ENCODE measurements at regions not wholly inside any gene's neighbourhood (a gene's known extent, or its start where the extent isn't known, plus 50 kb on each side); places are given as distances from the start of the nearest gene placed in this dataset.

DNA sequence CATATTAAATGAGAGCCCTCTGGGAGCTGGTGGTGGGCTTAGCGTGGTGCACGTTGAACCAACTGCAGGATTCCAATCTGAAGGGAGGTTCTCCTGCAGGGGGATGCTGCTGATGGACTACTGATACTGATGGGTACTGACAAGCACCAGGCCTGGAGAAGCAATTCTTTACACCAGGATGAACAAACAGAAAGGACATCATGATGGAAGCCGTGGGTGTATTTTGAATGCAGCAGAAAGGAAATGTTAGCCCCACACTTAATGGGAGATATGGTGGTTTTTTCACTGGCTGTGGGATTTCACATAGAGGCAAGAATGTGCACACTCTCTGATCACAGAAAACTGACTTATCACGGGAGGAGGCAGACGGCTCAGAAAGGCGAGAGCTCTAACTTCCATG lies 299.7 kb downstream of the TEX29 start:
- H3K4me2 ChIP-seq (ENCODE audit: insufficient read depth, low read length): no peak overlapping the region
- no peaks in the 10 kb centered on the region for H3K4me1 ChIP-seq (ENCODE audit: insufficient read depth, low read length)
- no peak overlapping the region for H3K4me3 ChIP-seq (ENCODE audit: insufficient read depth, low read length)
- no peak overlapping the region for H3K27ac ChIP-seq (ENCODE audit: low read depth, low read length)
- H3K27me3 ChIP-seq (ENCODE audit: insufficient read depth, low read length): no peaks in the 10 kb centered on the region
- no peaks in the 10 kb centered on the region for H3K79me2 ChIP-seq (ENCODE audit: insufficient read depth, low read length)
- no peak overlapping the region for H2AFZ ChIP-seq (ENCODE audit: low read length)
- no peaks in the 10 kb centered on the region for H3K36me3 ChIP-seq (ENCODE audit: insufficient read depth, low read length)
- H3K9me3 ChIP-seq (ENCODE audit: low read depth, low read length): peaks cover 2% of the 10 kb centered on the region
- no peak for DNase-seq (ENCODE audit: insufficient read length, low spot score, missing footprints)
- H4K20me1 ChIP-seq (ENCODE audit: insufficient read depth, low read length): no peaks in the 10 kb centered on the region
- TF ChIP-seq, protein P1, sequence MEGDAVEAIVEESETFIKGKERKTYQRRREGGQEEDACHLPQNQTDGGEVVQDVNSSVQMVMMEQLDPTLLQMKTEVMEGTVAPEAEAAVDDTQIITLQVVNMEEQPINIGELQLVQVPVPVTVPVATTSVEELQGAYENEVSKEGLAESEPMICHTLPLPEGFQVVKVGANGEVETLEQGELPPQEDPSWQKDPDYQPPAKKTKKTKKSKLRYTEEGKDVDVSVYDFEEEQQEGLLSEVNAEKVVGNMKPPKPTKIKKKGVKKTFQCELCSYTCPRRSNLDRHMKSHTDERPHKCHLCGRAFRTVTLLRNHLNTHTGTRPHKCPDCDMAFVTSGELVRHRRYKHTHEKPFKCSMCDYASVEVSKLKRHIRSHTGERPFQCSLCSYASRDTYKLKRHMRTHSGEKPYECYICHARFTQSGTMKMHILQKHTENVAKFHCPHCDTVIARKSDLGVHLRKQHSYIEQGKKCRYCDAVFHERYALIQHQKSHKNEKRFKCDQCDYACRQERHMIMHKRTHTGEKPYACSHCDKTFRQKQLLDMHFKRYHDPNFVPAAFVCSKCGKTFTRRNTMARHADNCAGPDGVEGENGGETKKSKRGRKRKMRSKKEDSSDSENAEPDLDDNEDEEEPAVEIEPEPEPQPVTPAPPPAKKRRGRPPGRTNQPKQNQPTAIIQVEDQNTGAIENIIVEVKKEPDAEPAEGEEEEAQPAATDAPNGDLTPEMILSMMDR (IDR thresholded peaks at IDR 0.05; ENCODE audit: extremely low read depth, low read depth, low read length): no peak

DNA sequence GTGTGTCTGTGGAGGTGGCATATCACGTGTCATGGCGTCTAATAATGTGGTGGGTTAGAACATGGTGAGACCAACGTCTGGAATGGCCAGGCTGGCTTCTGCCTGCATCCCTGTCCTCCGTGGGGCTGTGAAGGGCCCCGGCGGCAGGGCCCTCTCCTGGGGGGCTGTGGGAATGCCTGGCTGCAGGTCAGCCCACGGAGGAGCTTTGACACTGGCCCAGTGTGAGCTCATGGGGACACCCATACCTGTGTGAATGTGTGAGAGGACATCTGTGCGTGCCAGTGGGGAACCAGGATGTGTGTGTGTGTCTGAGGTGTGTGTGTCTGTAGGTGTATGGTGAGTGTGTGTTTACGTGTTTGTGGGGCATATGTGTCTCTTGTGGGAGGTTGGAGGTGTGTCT lies 300.1 kb downstream of the TEX29 start:
- Histone ChIP-seq H3K27me3 (ENCODE audit: insufficient read depth, low read length) (no peaks in the 10 kb centered on the region), H3K79me2 (ENCODE audit: insufficient read depth, low read length) (no peaks in the 10 kb centered on the region), H3K27ac (ENCODE audit: low read depth, low read length) (no peak overlapping the region), H3K4me1 (ENCODE audit: insufficient read depth, low read length) (no peaks in the 10 kb centered on the region), H3K4me2 (ENCODE audit: insufficient read depth, low read length) (no peak overlapping the region), H3K4me3 (ENCODE audit: insufficient read depth, low read length) (no peak overlapping the region), H3K9me3 (ENCODE audit: low read depth, low read length) (peaks cover 2% of the 10 kb centered on the region), H4K20me1 (ENCODE audit: insufficient read depth, low read length) (no peaks in the 10 kb centered on the region), H3K36me3 (ENCODE audit: insufficient read depth, low read length) (no peaks in the 10 kb centered on the region), H2AFZ (ENCODE audit: low read length) (no peak overlapping the region)
- TF ChIP-seq, protein P1 (IDR thresholded peaks at IDR 0.05; ENCODE audit: extremely low read depth, low read depth, low read length): no peak
- no peak for DNase-seq (ENCODE audit: insufficient read length, low spot score, missing footprints)

DNA sequence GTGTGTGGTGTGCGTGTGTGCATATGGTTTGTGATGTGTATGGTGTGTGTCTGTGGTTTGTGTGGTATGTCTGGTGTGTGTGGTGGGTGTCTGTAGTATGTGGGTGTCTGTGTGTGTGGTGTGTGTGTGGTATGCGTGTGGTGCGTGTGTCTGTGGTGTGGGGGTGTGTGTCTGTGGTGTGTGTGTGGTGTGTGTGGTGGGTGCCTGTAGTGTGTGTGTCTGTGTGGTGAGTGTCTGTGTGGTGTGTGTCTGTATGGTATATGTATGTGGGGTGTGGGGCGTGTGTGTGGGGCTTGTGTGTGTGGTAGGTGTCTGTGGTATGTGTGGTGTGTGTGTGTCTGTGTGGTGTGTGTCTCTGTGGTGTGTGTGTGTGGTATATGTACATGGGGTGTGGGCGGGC lies 300.7 kb downstream of the TEX29 start:
- Histone ChIP-seq H2AFZ (ENCODE audit: low read length) (no peak overlapping the region), H3K4me2 (ENCODE audit: insufficient read depth, low read length) (no peak overlapping the region), H3K4me3 (ENCODE audit: insufficient read depth, low read length) (no peak overlapping the region), H3K9me3 (ENCODE audit: low read depth, low read length) (peaks cover 2% of the 10 kb centered on the region), H4K20me1 (ENCODE audit: insufficient read depth, low read length) (no peaks in the 10 kb centered on the region), H3K4me1 (ENCODE audit: insufficient read depth, low read length) (no peaks in the 10 kb centered on the region), H3K36me3 (ENCODE audit: insufficient read depth, low read length) (no peaks in the 10 kb centered on the region), H3K27me3 (ENCODE audit: insufficient read depth, low read length) (no peaks in the 10 kb centered on the region), H3K27ac (ENCODE audit: low read depth, low read length) (no peak overlapping the region), H3K79me2 (ENCODE audit: insufficient read depth, low read length) (no peaks in the 10 kb centered on the region)
- TF ChIP-seq, protein P1 (IDR thresholded peaks at IDR 0.05; ENCODE audit: extremely low read depth, low read depth, low read length): no peak
- DNase-seq (ENCODE audit: insufficient read length, low spot score, missing footprints): no peak

DNA sequence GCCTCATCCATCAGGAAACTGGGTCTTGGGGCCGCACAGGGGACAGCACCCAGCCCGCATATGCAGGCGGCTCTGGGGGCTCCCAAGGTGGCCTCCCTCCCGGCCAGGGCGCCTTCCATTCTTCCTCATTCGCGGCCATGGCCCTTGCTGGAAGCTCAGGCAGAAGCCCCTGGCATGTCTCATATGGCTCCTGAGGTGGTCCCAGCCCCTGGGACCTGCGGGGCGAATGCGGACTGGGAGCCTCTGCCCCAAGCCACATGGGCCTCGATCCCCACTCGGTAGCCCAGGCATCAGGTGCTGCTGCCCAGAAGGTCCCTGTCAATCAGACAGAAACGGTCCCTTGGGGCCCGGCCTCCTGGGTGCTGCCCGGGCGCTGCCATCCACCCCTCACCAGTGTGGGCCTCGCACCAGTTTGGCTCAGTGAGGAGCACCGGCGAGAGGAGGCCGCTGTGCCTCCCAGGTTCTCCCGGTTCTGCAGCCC lies 301.6 kb downstream of the TEX29 start:
- H2AFZ ChIP-seq (ENCODE audit: low read length): no peak overlapping the region
- no peaks in the 10 kb centered on the region for H3K27me3 ChIP-seq (ENCODE audit: insufficient read depth, low read length)

More for the DNA sequence above, 301.6 kb downstream of the TEX29 start:
- no peak for DNase-seq (ENCODE audit: insufficient read length, low spot score, missing footprints)
- no peak overlapping the region for H3K27ac ChIP-seq (ENCODE audit: low read depth, low read length)
- no peak overlapping the region for H3K4me2 ChIP-seq (ENCODE audit: insufficient read depth, low read length)
- H3K9me3 ChIP-seq (ENCODE audit: low read depth, low read length): peaks cover 2% of the 10 kb centered on the region
- no peaks in the 10 kb centered on the region for H4K20me1 ChIP-seq (ENCODE audit: insufficient read depth, low read length)
- H3K4me3 ChIP-seq (ENCODE audit: insufficient read depth, low read length): no peak overlapping the region
- no peaks in the 10 kb centered on the region for H3K36me3 ChIP-seq (ENCODE audit: insufficient read depth, low read length)
- TF ChIP-seq, protein P1 (IDR thresholded peaks at IDR 0.05; ENCODE audit: extremely low read depth, low read depth, low read length): no peak
- H3K4me1 ChIP-seq (ENCODE audit: insufficient read depth, low read length): no peaks in the 10 kb centered on the region
- no peaks in the 10 kb centered on the region for H3K79me2 ChIP-seq (ENCODE audit: insufficient read depth, low read length)
